ENCODE measurements at regions not wholly inside any gene's neighbourhood (a gene's known extent, or its start where the extent isn't known, plus 50 kb on each side); places are given as distances from the start of the nearest gene placed in this dataset.

DNA sequence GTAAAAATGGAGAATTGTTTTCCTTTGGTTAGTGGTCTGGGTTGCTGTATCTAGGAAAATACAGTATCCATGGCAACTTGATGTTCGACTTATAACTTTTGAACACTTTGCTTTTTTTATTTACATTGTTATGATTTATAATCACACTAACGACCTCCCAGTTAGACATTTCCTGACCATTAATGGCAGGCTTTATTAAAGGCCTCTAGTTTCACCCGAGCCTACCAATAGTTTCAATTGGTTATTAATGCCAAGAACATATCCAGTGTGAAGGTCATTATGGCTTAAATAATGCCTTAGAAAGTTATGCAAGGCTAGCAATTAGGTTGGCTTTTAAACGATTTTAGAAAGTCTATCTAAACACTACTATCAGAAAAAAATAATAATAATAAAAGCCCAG lies 452.0 kb downstream of the DMRTA1 start:
- TF ChIP-seq POLR2A (IDR thresholded peaks at IDR 0.05; ENCODE audit: low read depth, low read length) (no peak), CEBPB (IDR thresholded peaks at IDR 0.05; ENCODE audit: low read depth, low read length) (no peak), MXI1 (IDR thresholded peaks at IDR 0.05; ENCODE audit: borderline replicate concordance, low read depth, low read length) (no peak), RFX5 (IDR thresholded peaks at IDR 0.05; ENCODE audit: low read depth, low read length) (no peak), MAFK (IDR thresholded peaks at IDR 0.05; ENCODE audit: low read depth, low read length) (no peak), RAD21 (IDR thresholded peaks at IDR 0.05; ENCODE audit: low read length) (no peak), RCOR1 (IDR thresholded peaks at IDR 0.05; ENCODE audit: insufficient replicate concordance, low read length) (no peak), BHLHE40 (IDR thresholded peaks at IDR 0.05; ENCODE audit: low read depth, low read length) (no peak), CHD1 (IDR thresholded peaks at IDR 0.05; ENCODE audit: low read depth, low read length) (no peak)
- TF ChIP-seq, protein P1, sequence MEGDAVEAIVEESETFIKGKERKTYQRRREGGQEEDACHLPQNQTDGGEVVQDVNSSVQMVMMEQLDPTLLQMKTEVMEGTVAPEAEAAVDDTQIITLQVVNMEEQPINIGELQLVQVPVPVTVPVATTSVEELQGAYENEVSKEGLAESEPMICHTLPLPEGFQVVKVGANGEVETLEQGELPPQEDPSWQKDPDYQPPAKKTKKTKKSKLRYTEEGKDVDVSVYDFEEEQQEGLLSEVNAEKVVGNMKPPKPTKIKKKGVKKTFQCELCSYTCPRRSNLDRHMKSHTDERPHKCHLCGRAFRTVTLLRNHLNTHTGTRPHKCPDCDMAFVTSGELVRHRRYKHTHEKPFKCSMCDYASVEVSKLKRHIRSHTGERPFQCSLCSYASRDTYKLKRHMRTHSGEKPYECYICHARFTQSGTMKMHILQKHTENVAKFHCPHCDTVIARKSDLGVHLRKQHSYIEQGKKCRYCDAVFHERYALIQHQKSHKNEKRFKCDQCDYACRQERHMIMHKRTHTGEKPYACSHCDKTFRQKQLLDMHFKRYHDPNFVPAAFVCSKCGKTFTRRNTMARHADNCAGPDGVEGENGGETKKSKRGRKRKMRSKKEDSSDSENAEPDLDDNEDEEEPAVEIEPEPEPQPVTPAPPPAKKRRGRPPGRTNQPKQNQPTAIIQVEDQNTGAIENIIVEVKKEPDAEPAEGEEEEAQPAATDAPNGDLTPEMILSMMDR (conservative IDR thresholded peaks at IDR 0.05; ENCODE audit: low read depth, low read length): no peak
- TF ChIP-seq, protein P2, sequence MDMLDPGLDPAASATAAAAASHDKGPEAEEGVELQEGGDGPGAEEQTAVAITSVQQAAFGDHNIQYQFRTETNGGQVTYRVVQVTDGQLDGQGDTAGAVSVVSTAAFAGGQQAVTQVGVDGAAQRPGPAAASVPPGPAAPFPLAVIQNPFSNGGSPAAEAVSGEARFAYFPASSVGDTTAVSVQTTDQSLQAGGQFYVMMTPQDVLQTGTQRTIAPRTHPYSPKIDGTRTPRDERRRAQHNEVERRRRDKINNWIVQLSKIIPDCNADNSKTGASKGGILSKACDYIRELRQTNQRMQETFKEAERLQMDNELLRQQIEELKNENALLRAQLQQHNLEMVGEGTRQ (IDR thresholded peaks at IDR 0.05; ENCODE audit: low read depth, low read length): no peak

Data from IMR-90 (cell line).